BE2C (cell line): ENCODE measurements at regions not wholly inside any gene's neighbourhood (a gene's known extent, or its start where the extent isn't known, plus 50 kb on each side); places are given as distances from the start of the nearest gene placed in this dataset.
"Not testable (repeated sequence)": the region's sequence is repeated elsewhere in the genome, so short reads cannot be mapped to it uniquely, and the experiment has no call there.

Source experiments
- DNase-seq: peaks from one replicate; pipeline ENCODE4 v3.0.0-alpha.2; 2020
- H3K27me3 ChIP-seq: fragments of 250-450 bp; sonication (Bioruptor Pico); 2 replicates; pipeline ENCODE4 v1.5.1; 2020; ENCODE audit warnings: mild to moderate bottlenecking
- H3K36me3 ChIP-seq: fragments of 250-450 bp; sonication (Bioruptor Pico); 2 replicates; pipeline ENCODE4 v1.5.1; 2020; ENCODE audit warnings: mild to moderate bottlenecking
- H3K4me1 ChIP-seq: fragments of 250-450 bp; sonication (Bioruptor Pico); 2 replicates; pipeline ENCODE4 v1.5.1; 2020
- H3K4me3 ChIP-seq: 2 replicates; pipeline ENCODE4 v1.5.1; 2011; ENCODE audit warnings: low read depth, low read length
- H3K9me3 ChIP-seq: fragments of 250-450 bp; sonication (Bioruptor Pico); 2 replicates; pipeline ENCODE4 v1.5.1; 2020
- TF ChIP-seq, protein P1 (sequence below): IDR thresholded peaks from 2 replicates; pipeline ENCODE4 v1.5.1; 2012; ENCODE audit warnings: mild to moderate bottlenecking, low read depth, low read length

DNA sequence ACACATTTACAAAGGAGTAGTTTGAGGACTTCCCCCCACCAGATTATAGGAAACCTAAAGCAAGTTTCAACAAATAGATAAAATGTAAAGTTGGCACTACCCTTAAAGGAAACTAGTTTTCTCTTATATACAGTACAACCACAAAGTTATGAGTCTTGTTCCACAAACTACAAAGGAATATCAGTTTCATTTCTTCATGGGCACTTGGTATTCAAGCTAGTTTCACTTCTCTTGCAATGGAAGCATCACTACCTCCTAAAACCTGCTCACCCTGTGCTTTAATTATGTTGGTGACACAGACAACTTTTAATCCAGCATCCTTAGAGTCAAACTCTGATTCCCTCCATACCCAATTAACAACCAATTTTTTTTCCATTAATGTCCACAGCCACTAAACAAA, 707.0 kb downstream of the ROBO2 start:
- Histone ChIP-seq H3K4me3 (no peak overlapping the region), H3K9me3 (no peaks in the 10 kb centered on the region), H3K27me3 (no peaks in the 10 kb centered on the region), H3K4me1 (no peaks in the 10 kb centered on the region), H3K36me3 (no peaks in the 10 kb centered on the region)
- TF ChIP-seq, protein P1, sequence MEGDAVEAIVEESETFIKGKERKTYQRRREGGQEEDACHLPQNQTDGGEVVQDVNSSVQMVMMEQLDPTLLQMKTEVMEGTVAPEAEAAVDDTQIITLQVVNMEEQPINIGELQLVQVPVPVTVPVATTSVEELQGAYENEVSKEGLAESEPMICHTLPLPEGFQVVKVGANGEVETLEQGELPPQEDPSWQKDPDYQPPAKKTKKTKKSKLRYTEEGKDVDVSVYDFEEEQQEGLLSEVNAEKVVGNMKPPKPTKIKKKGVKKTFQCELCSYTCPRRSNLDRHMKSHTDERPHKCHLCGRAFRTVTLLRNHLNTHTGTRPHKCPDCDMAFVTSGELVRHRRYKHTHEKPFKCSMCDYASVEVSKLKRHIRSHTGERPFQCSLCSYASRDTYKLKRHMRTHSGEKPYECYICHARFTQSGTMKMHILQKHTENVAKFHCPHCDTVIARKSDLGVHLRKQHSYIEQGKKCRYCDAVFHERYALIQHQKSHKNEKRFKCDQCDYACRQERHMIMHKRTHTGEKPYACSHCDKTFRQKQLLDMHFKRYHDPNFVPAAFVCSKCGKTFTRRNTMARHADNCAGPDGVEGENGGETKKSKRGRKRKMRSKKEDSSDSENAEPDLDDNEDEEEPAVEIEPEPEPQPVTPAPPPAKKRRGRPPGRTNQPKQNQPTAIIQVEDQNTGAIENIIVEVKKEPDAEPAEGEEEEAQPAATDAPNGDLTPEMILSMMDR, result no peak
- no peak for DNase-seq

DNA sequence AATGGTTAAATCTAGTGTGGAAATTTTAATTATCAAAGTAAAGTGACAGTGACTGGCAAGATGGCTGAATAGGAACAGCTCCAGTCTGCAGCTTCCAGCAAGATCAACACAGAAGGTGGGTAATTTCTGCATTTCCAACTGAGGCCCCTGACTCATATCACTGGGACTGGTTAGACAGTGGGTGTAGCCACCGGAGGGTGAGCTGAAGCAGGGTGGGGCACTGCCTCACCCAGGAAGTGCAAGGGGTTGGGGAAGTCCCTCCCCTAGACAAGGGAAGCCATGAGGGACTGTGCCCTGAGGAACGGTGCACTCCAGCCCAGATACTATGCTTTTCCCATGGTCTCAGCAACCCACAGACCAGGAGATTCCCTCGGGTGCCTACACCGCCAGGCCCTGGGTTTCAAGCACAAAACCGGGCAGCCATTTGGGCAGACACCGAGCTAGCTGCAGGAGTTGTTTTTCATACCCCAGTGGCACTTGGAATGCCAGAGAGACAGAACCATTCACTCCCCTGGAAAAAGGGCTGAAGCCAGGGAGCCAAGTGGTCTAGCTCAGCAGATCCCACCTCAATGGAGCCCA, 716.6 kb downstream of the ROBO2 start:
- H3K36me3 ChIP-seq, H3K9me3 ChIP-seq, H3K4me1 ChIP-seq, H3K27me3 ChIP-seq, H3K4me3 ChIP-seq, DNase-seq: not testable (repeated sequence)

DNA sequence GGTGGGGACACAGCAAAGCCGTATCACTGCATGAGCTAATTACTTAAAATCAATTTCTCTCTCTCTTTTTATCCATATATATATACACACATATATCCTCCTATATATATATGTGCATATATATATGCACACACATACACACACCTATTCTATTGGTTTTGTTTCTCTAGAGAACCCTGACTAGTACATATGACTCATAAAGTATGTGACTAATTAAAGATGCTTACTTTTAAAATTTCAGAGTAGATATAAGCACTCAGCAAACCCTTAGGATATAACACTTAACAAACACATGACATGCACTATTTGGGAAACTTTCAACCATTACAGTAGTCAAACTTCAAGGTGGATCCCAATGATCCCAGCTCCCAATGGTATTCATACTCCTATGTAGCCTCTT, 732.6 kb downstream of the ROBO2 start:
- TF ChIP-seq, protein P1, result no peak

DNA sequence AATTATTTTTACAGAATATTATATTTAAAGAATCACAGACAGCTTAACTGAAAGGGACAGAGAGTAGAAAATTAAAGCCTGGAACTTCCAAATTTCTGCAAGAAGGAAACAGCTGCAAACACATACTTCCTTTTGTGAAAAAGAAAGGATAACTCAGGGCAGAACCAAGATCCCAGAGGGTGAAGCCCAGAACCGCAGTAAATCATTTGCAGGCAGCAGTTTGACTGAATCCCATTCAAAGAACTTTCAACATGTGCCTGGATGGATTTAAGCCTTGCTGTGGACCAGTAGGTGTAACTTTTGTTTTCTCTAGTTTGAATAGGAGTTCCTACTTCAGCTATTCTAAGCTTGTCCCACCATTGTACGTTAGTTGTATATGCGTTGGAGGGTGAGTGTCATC, 733.2 kb downstream of the ROBO2 start:
- H3K36me3 ChIP-seq, result no peaks in the 10 kb centered on the region
- TF ChIP-seq, protein P1, result no peak
- no peaks in the 10 kb centered on the region for H3K4me1 ChIP-seq
- H3K4me3 ChIP-seq, result no peak overlapping the region
- H3K27me3 ChIP-seq, result no peaks in the 10 kb centered on the region
- DNase-seq, result no peak
- H3K9me3 ChIP-seq, result no peaks in the 10 kb centered on the region

More for the DNA sequence above, 732.6 kb downstream of the ROBO2 start:
- H3K27me3 ChIP-seq, result no peaks in the 10 kb centered on the region
- H3K36me3 ChIP-seq, result no peaks in the 10 kb centered on the region
- DNase-seq, result no peak
- no peaks in the 10 kb centered on the region for H3K4me1 ChIP-seq
- no peak overlapping the region for H3K4me3 ChIP-seq
- H3K9me3 ChIP-seq, result no peaks in the 10 kb centered on the region

DNA sequence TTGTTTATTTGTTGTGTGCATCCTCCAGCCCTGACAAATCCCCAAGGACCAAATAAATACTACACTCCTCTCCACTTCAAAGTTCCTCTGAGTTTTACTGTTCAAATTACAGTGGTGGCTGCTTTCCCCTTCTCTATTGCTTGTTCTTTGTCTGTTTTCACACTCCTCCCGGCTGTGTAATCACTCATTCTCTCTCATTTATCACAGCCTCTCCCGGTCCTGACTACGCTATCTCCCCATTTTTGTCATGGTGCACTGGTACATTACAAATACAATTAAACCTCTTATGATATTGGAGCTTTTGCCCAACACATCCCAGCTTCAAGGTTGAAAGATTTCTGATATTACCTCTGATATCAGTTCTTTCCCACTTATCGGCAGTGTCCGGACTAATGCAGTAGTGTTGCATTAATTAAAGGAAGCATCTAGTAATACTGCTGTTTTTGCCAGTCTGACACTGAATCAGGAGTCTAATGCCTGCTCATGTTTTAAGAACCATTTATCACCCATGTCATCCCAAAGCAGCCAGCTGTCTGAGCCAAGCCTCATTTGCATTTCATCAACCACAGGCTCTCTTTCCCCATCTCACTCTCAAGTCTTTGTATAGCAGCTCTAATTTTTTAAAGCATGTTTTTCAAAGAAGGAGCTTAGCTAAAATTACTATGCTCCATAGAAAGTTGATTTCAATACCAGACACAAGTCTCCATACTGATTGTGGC, 740.5 kb downstream of the ROBO2 start:
- Histone ChIP-seq H3K9me3 (no peaks in the 10 kb centered on the region), H3K4me3 (no peak overlapping the region), H3K27me3 (no peaks in the 10 kb centered on the region), H3K4me1 (no peaks in the 10 kb centered on the region), H3K36me3 (no peaks in the 10 kb centered on the region)
- DNase-seq, result no peak
- TF ChIP-seq, protein P1, result no peak

DNA sequence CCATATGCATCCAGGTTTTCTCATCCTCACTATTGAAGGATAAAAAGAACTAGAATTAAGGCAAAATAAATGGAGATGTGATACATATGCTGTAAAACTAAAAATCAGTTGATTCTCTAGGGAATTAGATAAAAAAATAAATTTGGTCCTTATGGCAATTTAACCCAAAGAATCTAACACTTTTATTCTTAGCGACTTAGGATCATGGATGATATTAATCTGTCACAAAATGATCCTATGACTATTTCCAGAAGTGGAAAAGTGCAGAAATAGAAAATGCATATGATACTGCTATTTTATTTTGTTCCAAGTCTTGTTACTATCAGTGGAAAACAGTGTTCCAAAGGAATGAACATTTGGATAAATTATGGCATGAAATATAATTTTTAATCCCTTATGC, 746.3 kb downstream of the ROBO2 start:
- H3K27me3 ChIP-seq, result no peaks in the 10 kb centered on the region
- TF ChIP-seq, protein P1, result no peak
- H3K4me1 ChIP-seq, result no peaks in the 10 kb centered on the region
- H3K4me3 ChIP-seq, result no peak overlapping the region
- H3K36me3 ChIP-seq, result no peaks in the 10 kb centered on the region
- DNase-seq, result no peak
- no peaks in the 10 kb centered on the region for H3K9me3 ChIP-seq
